ENCODE measurements at regions not wholly inside any gene's neighbourhood (a gene's known extent, or its start where the extent isn't known, plus 50 kb on each side); places are given as distances from the start of the nearest gene placed in this dataset.

GRCh38 chr9:119420231-119420630, 51.0 kb upstream of the BRINP1 start:
- DNase-seq: no peak

More at GRCh38 chr9:119420231-119420630, 51.0 kb upstream of the BRINP1 start:
- H3K9me3 ChIP-seq: no peaks in the 10 kb centered on the region
- H3K27me3 ChIP-seq: no peaks in the 10 kb centered on the region
- no peaks in the 10 kb centered on the region for H3K4me1 ChIP-seq
- no peak overlapping the region for H3K4me3 ChIP-seq (ENCODE audit: low read depth, low read length)
- no peak for TF ChIP-seq CTCF (IDR thresholded peaks at IDR 0.05; ENCODE audit: low read depth, low read length)
- no peaks in the 10 kb centered on the region for H3K36me3 ChIP-seq
